HCT116 (cell line): ENCODE measurements at regions not wholly inside any gene's neighbourhood (a gene's known extent, or its start where the extent isn't known, plus 50 kb on each side); places are given as distances from the start of the nearest gene placed in this dataset.

ENCODE experiments used
- ATAC-seq: fragments of 200-7000 bp; cut with Tn5 transposase; 2 replicates; pipeline ENCODE4 v1.9.1; 2020; ENCODE audit warnings: mild to moderate bottlenecking, moderate library complexity
- BruUV-seq: library from RNA; stranded (reverse); fragments of 400-500 nt; replicated peaks from 2 replicates; lab custom pipeline; 2021; lab: Mats Ljungman, UMichigan
- CTCF ChIA-PET: fragments of 300-600 bp; sonication (Branson Sonifier 250); formaldehyde crosslinking; loops from one replicate; lab custom pipeline; 2021; ENCODE audit warnings: antibody characterized with exemption; lab: Charles Lee
- POLR2A ChIA-PET: fragments of 300-600, 350-600 bp; sonication (Branson Sonifier 250); formaldehyde crosslinking; loops from one replicate; lab custom pipeline; 2021; ENCODE audit warnings: antibody characterized with exemption; lab: Charles Lee
- RAD21 ChIA-PET, 2 experiments: fragments of 300-600 bp; sonication (Branson Sonifier 250); formaldehyde crosslinking; loops; one replicate each; lab custom pipeline; 2023; ENCODE audit warnings: low total read pairs in 2 of 2; ENCODE audit not compliant: uncharacterized antibody in 2 of 2, unreplicated experiment in 2 of 2, low non-redundant PET in 1 of 2; lab: Charles Lee
- DNase-seq: peaks from one replicate; pipeline ENCODE4 v3.0.0-alpha.2; 2010; ENCODE audit warnings: low read depth, low spot score
- H2AFZ ChIP-seq: fragments of 200-600 bp; shearing (Covaris generic), sonication (generic); 2 replicates; pipeline ENCODE4 v1.6.1; 2017; ENCODE audit warnings: low read depth, mixed run types, mixed read lengths, antibody characterized with exemption, low read length; ENCODE audit not compliant: poor library complexity, severe bottlenecking
- H3K27ac ChIP-seq: 2 replicates; pipeline ENCODE4 v1.5.1; 2012; ENCODE audit warnings: low read depth, low read length
- H3K27me3 ChIP-seq: fragments of 200-600 bp; sonication (generic); 2 replicates; pipeline ENCODE4 v1.6.1; 2016; ENCODE audit warnings: mixed run types, low read length, mixed read lengths; ENCODE audit not compliant: insufficient read depth
- H3K36me3 ChIP-seq, 2 experiments: fragments of 200-500 bp in 1 of 2; fragments of 200-600 bp in 1 of 2; sonication (Bioruptor generic) in 1 of 2; sonication (generic) in 1 of 2; 2 replicates each; pipeline versions ENCODE4 v1.5.1 to v1.6.1; 2014 to 2016; ENCODE audit warnings: low read length in 2 of 2, inconsistent platforms in 1 of 2, mixed read lengths in 1 of 2, mixed run types in 1 of 2; ENCODE audit not compliant: insufficient read depth in 2 of 2, control insufficient read depth in 1 of 2
- H3K4me1 ChIP-seq, 2 experiments: fragments of 200-600 bp in 1 of 2; sonication (generic) in 1 of 2; 2 replicates each; pipeline versions ENCODE4 v1.5.1 to v1.6.1; 2012 to 2017; ENCODE audit warnings: low read length in 2 of 2, inconsistent platforms in 1 of 2, mild to moderate bottlenecking in 1 of 2, mixed read lengths in 1 of 2, mixed run types in 1 of 2, moderate library complexity in 1 of 2; ENCODE audit not compliant: insufficient read depth in 2 of 2, control insufficient read depth in 1 of 2
- H3K4me2 ChIP-seq: fragments of 200-600 bp; sonication (generic); 2 replicates; pipeline ENCODE4 v1.6.1; 2017; ENCODE audit warnings: mixed run types, low read length, mixed read lengths
- H3K4me3 ChIP-seq, 2 experiments: fragments of 200-600 bp in 1 of 2; sonication (generic) in 1 of 2; replicated peaks in 1 of 2; 2 replicates each; pipeline ENCODE4 v1.5.1; 2011 to 2016; ENCODE audit warnings: low read length in 2 of 2, control low read depth in 1 of 2, low read depth in 1 of 2, mild to moderate bottlenecking in 1 of 2, mixed read lengths in 1 of 2, mixed run types in 1 of 2
- H3K79me2 ChIP-seq: fragments of 200-600 bp; sonication (generic); 2 replicates; pipeline ENCODE4 v1.6.1; 2017; ENCODE audit warnings: mild to moderate bottlenecking, mixed run types, low read length, moderate library complexity, mixed read lengths; ENCODE audit not compliant: insufficient read depth
- H3K9ac ChIP-seq: fragments of 200-600 bp; sonication (generic); 2 replicates; pipeline ENCODE4 v1.6.1; 2016; ENCODE audit warnings: low read length, mixed read lengths
- H3K9me2 ChIP-seq: fragments of 200-600 bp; sonication (generic), shearing (Covaris generic); 2 replicates; pipeline ENCODE4 v1.6.1; 2017; ENCODE audit warnings: mixed run types, mild to moderate bottlenecking, moderate library complexity; ENCODE audit not compliant: insufficient read depth
- H3K9me3 ChIP-seq, 2 experiments: fragments of 200-500 bp in 1 of 2; fragments of 200-600 bp in 1 of 2; sonication (Bioruptor generic) in 1 of 2; sonication (generic) in 1 of 2; 2 replicates each; pipeline ENCODE4 v1.6.1; 2014 to 2017; ENCODE audit warnings: low read length in 2 of 2, mixed read lengths in 2 of 2, inconsistent platforms in 1 of 2, low read depth in 1 of 2, mild to moderate bottlenecking in 1 of 2, mixed run types in 1 of 2, moderate library complexity in 1 of 2; ENCODE audit not compliant: control insufficient read depth in 1 of 2, insufficient read depth in 1 of 2
- H4K20me1 ChIP-seq: fragments of 200-600 bp; sonication (generic), shearing (Covaris generic); 2 replicates; pipeline ENCODE4 v1.6.1; 2017; ENCODE audit warnings: mixed run types, mild to moderate bottlenecking, moderate library complexity; ENCODE audit not compliant: insufficient read depth
- EGR1 ChIP-seq: IDR thresholded peaks from 2 replicates; pipeline ENCODE4 v1.6.1; 2012; ENCODE audit warnings: low read depth
- EZH2 ChIP-seq: fragments of 200-600 bp; sonication (generic); IDR thresholded peaks from 2 replicates; pipeline ENCODE4 v1.6.1; 2017; ENCODE audit warnings: antibody characterized with exemption, mixed run types
- POLR2A ChIP-seq: IDR thresholded peaks from 2 replicates; pipeline ENCODE4 v1.7.0; 2011; ENCODE audit warnings: borderline replicate concordance; ENCODE audit not compliant: insufficient read depth, insufficient read length; ENCODE audit errors: extremely low read depth
- POLR2AphosphoS5 ChIP-seq: IDR thresholded peaks from 2 replicates; pipeline ENCODE4 v1.6.1; 2011; ENCODE audit warnings: mild to moderate bottlenecking, low read depth, low read length, moderate library complexity
- RAD21 ChIP-seq: IDR thresholded peaks from 2 replicates; pipeline ENCODE4 v1.6.1; 2012; ENCODE audit warnings: low read depth, mild to moderate bottlenecking
- SRF ChIP-seq: IDR thresholded peaks from 2 replicates; pipeline ENCODE4 v1.6.1; 2012; ENCODE audit warnings: low read depth
- YY1 ChIP-seq: IDR thresholded peaks from 2 replicates; pipeline ENCODE4 v1.6.1; 2011; ENCODE audit warnings: low read length, low read depth, moderate library complexity, mild to moderate bottlenecking; ENCODE audit not compliant: insufficient replicate concordance; ENCODE audit errors: extremely low read depth
- ZBTB33 ChIP-seq: IDR thresholded peaks from 2 replicates; pipeline ENCODE4 v1.6.1; 2011; ENCODE audit warnings: mild to moderate bottlenecking, low read length, moderate library complexity; ENCODE audit not compliant: insufficient replicate concordance; ENCODE audit errors: extremely low read depth
- ZFX ChIP-seq: fragments of 450-650 bp; IDR thresholded peaks from 2 replicates; pipeline ENCODE4 v1.6.1; 2017
- intact Hi-C: fragments of 100-400 bp; cut with micrococcal nuclease; formaldehyde crosslinking; loops from 2 replicates; pipeline ENCODE4 v1.10.0; 2022
- TF ChIP-seq, protein P1 (sequence below), 3 experiments: fragments of 200-600 bp in 1 of 3; sonication (generic) in 1 of 3; IDR thresholded peaks in 2 of 3; conservative IDR thresholded peaks in 1 of 3; 2 replicates each; pipeline ENCODE4 v1.5.1; 2012 to 2017; ENCODE audit warnings: low read depth in 2 of 3, low read length in 2 of 3, antibody characterized with exemption in 1 of 3, borderline replicate concordance in 1 of 3, control low read depth in 1 of 3, mild to moderate bottlenecking in 1 of 3, mixed read lengths in 1 of 3, mixed run types in 1 of 3, moderate library complexity in 1 of 3; ENCODE audit not compliant: insufficient read depth in 1 of 3
- TF ChIP-seq, protein P2 (sequence below): IDR thresholded peaks from 2 replicates; pipeline ENCODE4 v1.6.1; 2012

DNA sequence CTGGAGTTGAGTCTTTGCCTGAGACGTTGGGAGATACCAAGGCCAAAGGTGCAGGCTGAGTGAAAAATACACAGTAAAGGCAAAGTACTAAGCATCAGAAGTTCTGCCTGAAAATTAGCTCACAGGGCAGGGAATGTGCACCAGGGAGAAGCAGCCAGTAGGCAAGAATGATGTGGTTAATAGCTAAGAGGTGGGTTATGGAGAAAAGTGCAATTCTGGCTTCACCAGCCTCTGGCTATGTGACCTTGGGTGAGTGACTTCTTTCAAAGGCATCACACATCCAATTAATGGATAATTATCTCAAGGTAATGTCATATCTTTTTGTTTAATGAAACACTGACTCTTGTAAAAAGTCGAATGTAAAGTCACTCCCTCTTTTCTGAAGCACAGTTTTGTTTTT, 230.7 kb upstream of the FGGY start (continued):
- no peak for TF ChIP-seq ZBTB33
- TF ChIP-seq EZH2, result no peak
- no peak for TF ChIP-seq EGR1
- TF ChIP-seq ZFX, result no peak
- no peak for TF ChIP-seq SRF
- no peak for TF ChIP-seq POLR2A

DNA sequence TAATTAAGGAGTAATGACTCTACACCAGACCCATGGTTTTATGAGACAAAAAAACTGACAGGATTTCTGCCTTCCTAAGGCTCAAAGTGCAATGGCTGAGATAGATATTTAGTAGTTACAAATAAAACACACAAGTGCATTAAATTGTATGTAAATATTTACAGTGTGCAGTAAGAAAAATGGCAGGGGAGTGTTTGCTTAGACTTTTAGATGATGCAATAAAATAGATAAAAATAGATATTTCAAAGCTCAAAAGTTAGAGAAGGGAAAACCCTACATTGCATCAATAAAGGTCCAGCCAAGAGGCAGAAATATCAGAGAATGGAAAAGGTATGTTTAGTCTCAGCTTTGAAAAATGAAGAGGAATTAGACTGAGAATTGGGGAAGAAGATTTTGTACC, 226.3 kb upstream of the FGGY start:
- Histone ChIP-seq H4K20me1 (no peaks in the 10 kb centered on the region), H3K36me3 (no peaks in the 10 kb centered on the region), H3K4me2 (no peak overlapping the region), H3K9ac (no peak overlapping the region), H3K27me3 (no peaks in the 10 kb centered on the region), H3K79me2 (no peaks in the 10 kb centered on the region), H3K9me2 (no peaks in the 10 kb centered on the region), H3K4me1 (no peaks in the 10 kb centered on the region), H3K27ac (no peak overlapping the region), H3K9me3 (no peaks in the 10 kb centered on the region), H3K4me3 (no peak overlapping the region), H2AFZ (no peak overlapping the region)
- POLR2A ChIA-PET, result no interaction called here
- CTCF ChIA-PET, result no interaction called here
- RAD21 ChIA-PET, result no interaction called here
- TF ChIP-seq, protein P1, sequence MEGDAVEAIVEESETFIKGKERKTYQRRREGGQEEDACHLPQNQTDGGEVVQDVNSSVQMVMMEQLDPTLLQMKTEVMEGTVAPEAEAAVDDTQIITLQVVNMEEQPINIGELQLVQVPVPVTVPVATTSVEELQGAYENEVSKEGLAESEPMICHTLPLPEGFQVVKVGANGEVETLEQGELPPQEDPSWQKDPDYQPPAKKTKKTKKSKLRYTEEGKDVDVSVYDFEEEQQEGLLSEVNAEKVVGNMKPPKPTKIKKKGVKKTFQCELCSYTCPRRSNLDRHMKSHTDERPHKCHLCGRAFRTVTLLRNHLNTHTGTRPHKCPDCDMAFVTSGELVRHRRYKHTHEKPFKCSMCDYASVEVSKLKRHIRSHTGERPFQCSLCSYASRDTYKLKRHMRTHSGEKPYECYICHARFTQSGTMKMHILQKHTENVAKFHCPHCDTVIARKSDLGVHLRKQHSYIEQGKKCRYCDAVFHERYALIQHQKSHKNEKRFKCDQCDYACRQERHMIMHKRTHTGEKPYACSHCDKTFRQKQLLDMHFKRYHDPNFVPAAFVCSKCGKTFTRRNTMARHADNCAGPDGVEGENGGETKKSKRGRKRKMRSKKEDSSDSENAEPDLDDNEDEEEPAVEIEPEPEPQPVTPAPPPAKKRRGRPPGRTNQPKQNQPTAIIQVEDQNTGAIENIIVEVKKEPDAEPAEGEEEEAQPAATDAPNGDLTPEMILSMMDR (IDR thresholded peaks at IDR 0.05 in 2 of 3, conservative IDR thresholded peaks at IDR 0.05 in 1 of 3; ENCODE audit: borderline replicate concordance in 1 of 3, insufficient read depth in 1 of 3, low read depth in 2 of 3, low read length in 2 of 3), result no peak
- no peak for TF ChIP-seq ZBTB33
- TF ChIP-seq RAD21, result no peak
- no peak for TF ChIP-seq YY1
- TF ChIP-seq, protein P2, sequence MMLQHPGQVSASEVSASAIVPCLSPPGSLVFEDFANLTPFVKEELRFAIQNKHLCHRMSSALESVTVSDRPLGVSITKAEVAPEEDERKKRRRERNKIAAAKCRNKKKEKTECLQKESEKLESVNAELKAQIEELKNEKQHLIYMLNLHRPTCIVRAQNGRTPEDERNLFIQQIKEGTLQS, result no peak
- no peak for TF ChIP-seq POLR2AphosphoS5
- BruUV-seq, result no TSS peak
- DNase-seq (no peak), ATAC-seq (no peak)
- intact Hi-C loops, result loop anchor here (5.0 kb wide), 1 partner anchor 627 kb away; no protein-coding TSS in a partner anchor
